Keratinocyte (primary cell): ENCODE measurements at regions not wholly inside any gene's neighbourhood (a gene's known extent, or its start where the extent isn't known, plus 50 kb on each side); places are given as distances from the start of the nearest gene placed in this dataset.

ENCODE experiments used
- DNase-seq: peaks from one replicate; pipeline ENCODE4 v3.0.0-alpha.2; 2011; ENCODE audit warnings: low read depth, missing footprints, low spot score
- FAIRE-seq: peaks from 2 replicates; lab custom pipeline; 2011; peaks lifted over from hg19 to GRCh38; lab: Jason Lieb, UNC
- H2AFZ ChIP-seq: 2 replicates; pipeline ENCODE4 v1.6.0; 2012; ENCODE audit warnings: low read length, control low read depth, inconsistent platforms; ENCODE audit not compliant: control insufficient read depth
- H3K27ac ChIP-seq: 2 replicates; pipeline ENCODE4 v1.5.1; 2011; ENCODE audit warnings: low read length; ENCODE audit not compliant: control insufficient read depth, insufficient read depth
- H3K27me3 ChIP-seq: 3 replicates; pipeline ENCODE4 v1.6.0; 2011; ENCODE audit warnings: low read length; ENCODE audit not compliant: control insufficient read depth, insufficient read depth; ENCODE audit errors: extremely low read depth
- H3K36me3 ChIP-seq, 2 experiments: 2 replicates in 1 of 2; 3 replicates in 1 of 2; pipeline ENCODE4 v1.5.1; 2011; ENCODE audit warnings: low read length in 2 of 2, mild to moderate bottlenecking in 1 of 2; ENCODE audit not compliant: control insufficient read depth in 2 of 2, insufficient read depth in 2 of 2; ENCODE audit errors: extremely low read depth in 1 of 2
- H3K4me1 ChIP-seq: 3 replicates; pipeline ENCODE4 v1.5.1; 2011; ENCODE audit warnings: low read length; ENCODE audit not compliant: control insufficient read depth, insufficient read depth; ENCODE audit errors: extremely low read depth
- H3K4me2 ChIP-seq: 3 replicates; pipeline ENCODE4 v1.6.0; 2011; ENCODE audit warnings: low read depth, low read length; ENCODE audit not compliant: control insufficient read depth, insufficient read depth; ENCODE audit errors: extremely low read depth
- H3K4me3 ChIP-seq, 3 experiments: fragments of 200-600 bp in 1 of 3; sonication (generic) in 1 of 3; 2 replicates in 2 of 3; 3 replicates in 1 of 3; pipeline ENCODE4 v1.5.1; 2011 to 2016; ENCODE audit warnings: low read length in 3 of 3, mild to moderate bottlenecking in 3 of 3, control low read depth in 2 of 3, inconsistent platforms in 1 of 3, low read depth in 1 of 3, mixed read lengths in 1 of 3, mixed run types in 1 of 3, moderate library complexity in 1 of 3; ENCODE audit not compliant: control insufficient read depth in 2 of 3, insufficient read depth in 2 of 3; ENCODE audit errors: extremely low read depth in 1 of 3
- H3K79me2 ChIP-seq: 2 replicates; pipeline ENCODE4 v1.6.0; 2012; ENCODE audit warnings: low read length; ENCODE audit not compliant: control insufficient read depth, insufficient read depth
- H3K9ac ChIP-seq: 3 replicates; pipeline ENCODE4 v1.6.0; 2011; ENCODE audit warnings: low read length; ENCODE audit not compliant: control insufficient read depth, insufficient read depth; ENCODE audit errors: extremely low read depth
- H3K9me1 ChIP-seq: 3 replicates; pipeline ENCODE4 v1.6.0; 2011; ENCODE audit warnings: low read length; ENCODE audit not compliant: control insufficient read depth, insufficient read depth; ENCODE audit errors: extremely low read depth
- H3K9me3 ChIP-seq: 2 replicates; pipeline ENCODE4 v1.5.1; 2012; ENCODE audit warnings: low read depth, low read length; ENCODE audit not compliant: control insufficient read depth
- H4K20me1 ChIP-seq: 3 replicates; pipeline ENCODE4 v1.6.0; 2011; ENCODE audit warnings: low read length; ENCODE audit not compliant: control insufficient read depth, insufficient read depth; ENCODE audit errors: extremely low read depth
- CTCF ChIP-seq, 3 experiments: IDR thresholded peaks in 1 of 3; conservative IDR thresholded peaks in 1 of 3; optimal IDR thresholded peaks in 1 of 3; 2 replicates in 2 of 3; 3 replicates in 1 of 3; pipeline versions ENCODE3 to v1.5.1; 2011; ENCODE audit warnings: low read length in 3 of 3, mild to moderate bottlenecking in 3 of 3, moderate library complexity in 2 of 3, control low read depth in 1 of 3, inconsistent platforms in 1 of 3; ENCODE audit not compliant: insufficient read depth in 2 of 3; ENCODE audit errors: extremely low read depth in 1 of 3
- EZH2 ChIP-seq: IDR thresholded peaks from one replicate; pipeline ENCODE4 v1.6.1; 2012; ENCODE audit warnings: inconsistent platforms, mild to moderate bottlenecking, low read length, moderate library complexity
- dilution Hi-C: fragments of 300-500 bp; cut with MboI; formaldehyde crosslinking; loops from one replicate; pipeline ENCODE4 v1.7.0; 2020; ENCODE audit warnings: low sequenced_read_pairs; ENCODE audit not compliant: extremely low pct_ligation_motif_present

DNA sequence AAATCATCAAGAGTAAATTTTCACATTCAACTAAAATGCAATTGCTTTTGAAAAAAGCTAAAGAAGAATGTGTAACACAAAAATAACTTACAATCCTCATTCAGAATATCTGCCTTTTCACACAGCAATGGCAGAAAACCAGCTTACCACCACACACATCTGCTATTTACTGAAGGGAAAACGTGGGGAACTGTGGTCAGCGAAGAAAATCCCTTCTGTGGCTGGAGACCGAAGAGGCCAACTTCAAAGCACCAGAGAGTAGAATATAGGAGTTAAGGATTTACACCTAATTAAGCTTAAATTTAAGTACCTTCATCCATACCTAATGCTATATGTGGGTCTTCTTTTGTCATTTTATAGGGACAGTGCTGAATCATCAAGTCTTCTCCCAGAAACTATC lies 339.6 kb downstream of the DEPDC1B start:
- no peak overlapping the region for H3K4me3 ChIP-seq
- no peaks in the 10 kb centered on the region for H3K9me1 ChIP-seq
- no peak overlapping the region for H3K27ac ChIP-seq
- H3K9me3 ChIP-seq: no peaks in the 10 kb centered on the region
- DNase-seq (no peak), FAIRE-seq (no peak)
- H4K20me1 ChIP-seq: no peaks in the 10 kb centered on the region
- H3K79me2 ChIP-seq: no peaks in the 10 kb centered on the region
- TF ChIP-seq EZH2 (no peak), CTCF (optimal IDR thresholded peaks at IDR 0.05 in 1 of 3, IDR thresholded peaks at IDR 0.05 in 1 of 3, conservative IDR thresholded peaks at IDR 0.05 in 1 of 3; ENCODE audit: extremely low read depth in 1 of 3, insufficient read depth in 2 of 3, low read length in 3 of 3) (no peak)
- no peaks in the 10 kb centered on the region for H3K4me1 ChIP-seq
- H3K4me2 ChIP-seq: no peak overlapping the region
- dilution Hi-C loops: no loop called here
- no peak overlapping the region for H3K9ac ChIP-seq
- H3K27me3 ChIP-seq: no peaks in the 10 kb centered on the region
- H3K36me3 ChIP-seq: no peaks in the 10 kb centered on the region
- H2AFZ ChIP-seq: no peak overlapping the region

- DNase-seq (no peak), FAIRE-seq (no peak)
- H3K36me3 ChIP-seq: no peaks in the 10 kb centered on the region
- H3K4me2 ChIP-seq: no peak overlapping the region
- H2AFZ ChIP-seq: no peak overlapping the region
- H3K9me3 ChIP-seq: no peaks in the 10 kb centered on the region
- no peaks in the 10 kb centered on the region for H3K4me1 ChIP-seq
- no peaks in the 10 kb centered on the region for H3K9me1 ChIP-seq
- H3K9ac ChIP-seq: no peak overlapping the region
- dilution Hi-C loops: no loop called here
- H4K20me1 ChIP-seq: no peaks in the 10 kb centered on the region
- H3K27ac ChIP-seq: no peak overlapping the region
- no peak overlapping the region for H3K4me3 ChIP-seq
- no peaks in the 10 kb centered on the region for H3K27me3 ChIP-seq
- no peak for TF ChIP-seq EZH2
- TF ChIP-seq CTCF (optimal IDR thresholded peaks at IDR 0.05 in 1 of 3, IDR thresholded peaks at IDR 0.05 in 1 of 3, conservative IDR thresholded peaks at IDR 0.05 in 1 of 3; ENCODE audit: extremely low read depth in 1 of 3, insufficient read depth in 2 of 3, low read length in 3 of 3): no peak
- H3K79me2 ChIP-seq: no peaks in the 10 kb centered on the region
Measured at GRCh38 chr5:60357302-60357701, 342.7 kb downstream of the DEPDC1B start.
